GM06990 (cell line): ENCODE measurements at regions not wholly inside any gene's neighbourhood (a gene's known extent, or its start where the extent isn't known, plus 50 kb on each side); places are given as distances from the start of the nearest gene placed in this dataset.
"Not testable (repeated sequence)": the region's sequence is repeated elsewhere in the genome, so short reads cannot be mapped to it uniquely, and the experiment has no call there.

Experiments used
- DNase-seq: peaks from one replicate; pipeline ENCODE4 v3.0.0-alpha.2; 2011; ENCODE audit not compliant: insufficient read length; ENCODE audit errors: extremely low read depth
- H3K27me3 ChIP-seq: replicated peaks from 2 replicates; pipeline ENCODE4 v1.6.0; 2011; ENCODE audit warnings: low read length; ENCODE audit not compliant: control insufficient read depth, insufficient read depth
- H3K36me3 ChIP-seq: 2 replicates; pipeline ENCODE4 v1.5.1; 2011; ENCODE audit warnings: low read length; ENCODE audit not compliant: control insufficient read depth, insufficient read depth
- H3K4me3 ChIP-seq: replicated peaks from 2 replicates; pipeline ENCODE4 v1.5.1; 2011; ENCODE audit warnings: low read depth, mild to moderate bottlenecking, control low read depth, low read length
- TF ChIP-seq, protein P1 (sequence below): IDR thresholded peaks from 2 replicates; pipeline ENCODE4 v1.5.1; 2011; ENCODE audit warnings: low read length, control low read depth, mild to moderate bottlenecking, inconsistent platforms; ENCODE audit not compliant: insufficient read depth, poor library complexity, severe bottlenecking

DNA sequence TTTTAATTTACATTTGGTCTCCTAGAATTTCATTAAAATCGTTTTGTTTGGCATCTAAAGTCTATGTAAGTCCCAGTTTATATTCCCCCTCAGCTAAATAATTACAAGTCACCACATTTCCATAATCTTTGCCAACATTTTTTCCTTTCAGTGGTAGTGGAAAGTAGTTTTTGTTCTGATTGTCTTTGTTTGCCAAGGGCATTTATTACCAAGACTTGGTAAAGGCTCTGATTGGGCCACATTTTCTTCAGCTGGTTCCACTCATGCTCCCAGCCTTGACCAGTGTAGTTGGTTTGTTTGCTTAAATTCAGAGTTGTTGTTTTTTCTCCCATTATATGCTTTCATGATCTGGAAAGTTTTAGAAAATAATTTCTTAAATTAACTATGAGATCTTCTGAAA, 153.4 kb upstream of the MME start:
- no peaks in the 10 kb centered on the region for H3K27me3 ChIP-seq
- DNase-seq, result no peak
- no peaks in the 10 kb centered on the region for H3K36me3 ChIP-seq
- H3K4me3 ChIP-seq, result no peak overlapping the region
- TF ChIP-seq, protein P1, sequence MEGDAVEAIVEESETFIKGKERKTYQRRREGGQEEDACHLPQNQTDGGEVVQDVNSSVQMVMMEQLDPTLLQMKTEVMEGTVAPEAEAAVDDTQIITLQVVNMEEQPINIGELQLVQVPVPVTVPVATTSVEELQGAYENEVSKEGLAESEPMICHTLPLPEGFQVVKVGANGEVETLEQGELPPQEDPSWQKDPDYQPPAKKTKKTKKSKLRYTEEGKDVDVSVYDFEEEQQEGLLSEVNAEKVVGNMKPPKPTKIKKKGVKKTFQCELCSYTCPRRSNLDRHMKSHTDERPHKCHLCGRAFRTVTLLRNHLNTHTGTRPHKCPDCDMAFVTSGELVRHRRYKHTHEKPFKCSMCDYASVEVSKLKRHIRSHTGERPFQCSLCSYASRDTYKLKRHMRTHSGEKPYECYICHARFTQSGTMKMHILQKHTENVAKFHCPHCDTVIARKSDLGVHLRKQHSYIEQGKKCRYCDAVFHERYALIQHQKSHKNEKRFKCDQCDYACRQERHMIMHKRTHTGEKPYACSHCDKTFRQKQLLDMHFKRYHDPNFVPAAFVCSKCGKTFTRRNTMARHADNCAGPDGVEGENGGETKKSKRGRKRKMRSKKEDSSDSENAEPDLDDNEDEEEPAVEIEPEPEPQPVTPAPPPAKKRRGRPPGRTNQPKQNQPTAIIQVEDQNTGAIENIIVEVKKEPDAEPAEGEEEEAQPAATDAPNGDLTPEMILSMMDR, result no peak

- DNase-seq, result no peak
- no peaks in the 10 kb centered on the region for H3K36me3 ChIP-seq
- TF ChIP-seq, protein P1, result no peak
- no peak overlapping the region for H3K4me3 ChIP-seq
- no peaks in the 10 kb centered on the region for H3K27me3 ChIP-seq
Observed at GRCh38 chr3:154921351-154921750, 158.8 kb upstream of the MME start.

- Histone ChIP-seq H3K27me3 (no peaks in the 10 kb centered on the region), H3K4me3 (no peak overlapping the region), H3K36me3 (no peaks in the 10 kb centered on the region)
- TF ChIP-seq, protein P1, result no peak
- DNase-seq, result no peak
Observed at GRCh38 chr3:154919226-154919625, 160.9 kb upstream of the MME start.

GRCh38 chr3:154904328-154904727, 175.8 kb upstream of the MME start:
- Histone ChIP-seq H3K36me3 (no peaks in the 10 kb centered on the region), H3K27me3 (no peaks in the 10 kb centered on the region), H3K4me3 (no peak overlapping the region)
- TF ChIP-seq, protein P1, result peak; percentile 28
- no peak for DNase-seq

DNA sequence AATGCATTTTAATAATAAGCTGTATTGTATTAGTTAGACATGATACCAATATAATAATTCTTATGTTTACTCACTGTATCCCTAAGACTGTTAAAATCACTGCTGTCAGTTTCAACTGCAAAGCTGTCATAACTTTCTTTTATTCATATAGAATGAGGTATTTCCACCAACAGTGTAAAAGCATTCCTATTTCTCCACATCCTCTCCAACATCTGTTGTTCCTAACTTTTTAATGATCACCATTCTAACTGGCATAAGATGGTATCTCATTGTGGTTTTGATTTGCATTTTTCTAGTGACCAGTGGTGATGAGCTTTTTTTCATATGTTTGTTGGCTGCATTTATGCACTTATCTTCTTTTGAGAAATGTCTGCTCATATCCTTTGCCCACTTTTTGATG, 177.6 kb upstream of the MME start:
- not testable (repeated sequence) for H3K27me3 ChIP-seq, H3K4me3 ChIP-seq, DNase-seq, H3K36me3 ChIP-seq

DNA sequence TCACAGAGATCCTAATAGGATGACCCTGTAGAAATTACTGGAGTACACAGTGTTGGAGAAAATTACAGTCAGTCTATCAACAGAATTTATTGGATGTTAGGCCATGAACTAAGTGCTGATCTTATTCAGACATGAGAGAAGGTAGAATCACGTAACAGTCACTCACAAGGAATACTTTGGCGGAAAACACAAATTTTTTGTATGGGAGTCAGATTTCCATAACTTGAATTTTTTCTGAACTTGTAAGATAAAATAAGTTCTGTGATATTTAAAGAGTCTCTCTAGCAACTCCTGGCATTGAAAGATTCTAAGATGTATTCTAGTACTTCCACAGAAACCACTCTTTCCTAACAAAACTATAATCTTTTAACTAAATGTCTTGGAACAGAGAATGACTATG, 178.8 kb upstream of the MME start:
- TF ChIP-seq, protein P1, result no peak
- Histone ChIP-seq H3K27me3 (no peaks in the 10 kb centered on the region), H3K36me3 (no peaks in the 10 kb centered on the region), H3K4me3 (no peak overlapping the region)
- DNase-seq, result no peak
